ENCODE measurements at regions not wholly inside any gene's neighbourhood (a gene's known extent, or its start where the extent isn't known, plus 50 kb on each side); places are given as distances from the start of the nearest gene placed in this dataset.

GRCh38 chr1:10903421-10903820 is 107.0 kb upstream of the CASZ1 start:
- Histone ChIP-seq H3K27me3 (no peaks in the 10 kb centered on the region), H3K9me3 (no peaks in the 10 kb centered on the region), H3K4me1 (no peaks in the 10 kb centered on the region), H3K4me3 (no peak overlapping the region), H3K36me3 (no peaks in the 10 kb centered on the region), H3K27ac (no peak overlapping the region)
- TF ChIP-seq CTCF (IDR thresholded peaks at IDR 0.05): no peak
- intact Hi-C loops (cut with DNase I): no loop called here
- DNase-seq (ENCODE audit: low spot score in 2 of 2): no peak

DNA sequence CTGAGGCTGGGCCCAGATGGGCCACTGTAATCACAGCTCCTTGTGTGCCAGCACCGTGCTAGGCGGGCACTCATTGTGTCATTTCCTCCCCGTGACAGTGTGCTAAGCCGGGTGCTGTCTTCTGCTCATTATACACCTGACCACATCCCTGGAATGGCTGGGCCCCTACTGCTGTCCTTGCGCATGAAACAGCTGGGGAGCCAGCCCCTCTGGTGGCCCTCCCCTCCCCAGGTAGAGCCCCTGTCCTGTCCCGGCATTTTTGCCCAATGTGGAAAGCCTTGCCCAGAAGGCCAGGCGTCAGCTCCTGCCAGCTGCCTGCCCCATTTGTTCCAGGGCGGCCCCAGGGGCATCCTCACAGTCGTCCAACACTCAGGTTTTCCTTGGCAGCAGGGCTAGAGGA is 107.4 kb upstream of the CASZ1 start:
- intact Hi-C loops (cut with DNase I): no loop called here
- no peaks in the 10 kb centered on the region for H3K27me3 ChIP-seq
- H3K4me1 ChIP-seq: no peaks in the 10 kb centered on the region
- no peak overlapping the region for H3K27ac ChIP-seq
- DNase-seq (ENCODE audit: low spot score in 2 of 2): no peak
- TF ChIP-seq CTCF (IDR thresholded peaks at IDR 0.05): no peak
- no peak overlapping the region for H3K4me3 ChIP-seq
- H3K9me3 ChIP-seq: no peaks in the 10 kb centered on the region
- H3K36me3 ChIP-seq: no peaks in the 10 kb centered on the region

DNA sequence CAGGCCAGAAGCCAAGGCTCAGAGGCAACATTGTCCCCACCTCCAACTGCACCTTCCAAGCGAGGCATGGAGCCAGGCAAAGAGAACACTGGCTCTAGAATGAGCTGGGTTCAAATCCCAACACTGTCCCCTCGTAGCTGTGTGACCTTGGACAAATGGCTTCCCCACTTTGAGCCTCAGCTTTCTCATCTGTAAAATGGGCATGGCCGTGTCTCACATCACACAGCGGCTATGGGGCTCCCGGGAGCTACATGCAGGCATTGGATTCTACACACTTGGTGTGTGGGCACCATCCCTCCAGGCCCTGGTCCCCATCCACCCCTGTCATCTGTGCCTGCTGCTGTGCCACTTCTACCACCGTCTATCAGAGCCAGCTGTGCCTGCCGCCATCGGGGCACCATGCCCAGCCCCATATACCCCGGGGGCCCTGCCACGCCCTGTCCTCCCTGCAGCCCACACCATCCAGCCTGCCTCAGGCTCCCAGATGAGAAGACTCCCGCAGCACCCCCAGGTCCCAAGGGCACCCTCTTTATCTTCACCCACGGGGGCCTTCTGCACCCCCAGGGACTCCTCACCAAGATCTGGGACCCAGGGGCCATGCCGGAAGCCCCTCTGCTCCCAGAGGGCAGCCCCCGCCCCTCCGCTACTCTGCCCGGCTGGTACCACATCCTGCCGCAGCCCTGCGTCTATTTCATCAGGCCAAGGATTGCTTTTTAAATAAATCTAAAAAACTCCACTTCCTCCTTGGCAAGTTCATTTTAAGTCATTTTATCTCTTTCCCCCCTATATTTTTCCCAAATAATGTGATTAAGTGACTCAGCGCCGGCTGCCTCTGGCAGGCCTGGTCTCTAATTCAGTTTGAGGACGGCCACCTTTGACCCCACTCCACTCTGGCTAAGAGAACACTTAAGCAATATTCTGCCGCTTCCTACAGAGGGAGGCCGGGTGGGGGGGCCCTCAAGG is 107.8 kb upstream of the TARDBP start:
- no peak for TF ChIP-seq CTCF (IDR thresholded peaks at IDR 0.05)
- Histone ChIP-seq H3K36me3 (no peaks in the 10 kb centered on the region), H3K4me3 (no peak overlapping the region), H3K4me1 (no peaks in the 10 kb centered on the region), H3K27me3 (no peaks in the 10 kb centered on the region), H3K9me3 (no peaks in the 10 kb centered on the region), H3K27ac (no peak overlapping the region)
- intact Hi-C loops (cut with DNase I): no loop called here
- DNase-seq (ENCODE audit: low spot score in 2 of 2): no peak

DNA sequence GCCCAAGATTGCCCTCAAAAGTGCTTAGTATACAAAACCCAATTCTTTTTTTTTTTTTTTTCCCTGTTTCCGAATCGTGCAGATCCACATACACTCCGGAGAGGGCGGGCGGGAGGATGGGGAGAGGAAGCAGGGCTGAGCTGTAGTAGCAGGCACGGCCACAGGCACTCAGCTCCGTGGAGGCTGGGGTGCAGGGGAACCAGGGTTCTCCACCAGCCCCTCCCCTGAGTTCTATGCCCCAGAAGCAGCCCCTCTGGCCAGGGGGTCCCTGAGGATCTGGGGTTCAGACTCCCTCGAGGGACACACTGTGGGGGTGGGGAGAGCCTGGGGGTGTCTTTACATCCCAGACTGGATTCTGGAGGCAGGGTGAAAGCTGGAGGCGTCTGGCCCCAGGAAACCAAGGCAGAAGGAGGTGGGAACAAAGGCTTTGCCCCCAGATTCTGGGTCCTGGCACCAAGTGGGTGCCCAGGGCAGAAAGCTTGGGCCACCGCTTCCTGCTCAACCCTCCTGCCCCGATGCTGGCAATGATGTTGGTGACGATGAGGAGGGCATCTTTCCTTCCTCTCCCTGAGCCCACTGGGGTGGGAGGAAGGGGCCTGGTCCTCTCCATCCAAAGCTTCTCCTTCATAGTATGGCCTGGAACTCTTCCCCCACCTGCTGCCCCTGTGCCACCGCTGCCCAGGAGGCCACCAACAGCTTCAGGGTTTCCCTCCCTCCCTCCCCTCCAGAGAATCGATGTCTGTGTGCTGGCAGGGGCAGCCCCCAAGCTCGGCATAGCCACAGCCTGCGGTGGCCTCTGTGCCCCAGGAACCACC is 106.4 kb upstream of the TARDBP start:
- no peaks in the 10 kb centered on the region for H3K27me3 ChIP-seq
- H3K27ac ChIP-seq: no peak overlapping the region
- no peak for DNase-seq (ENCODE audit: low spot score in 2 of 2)
- no peak overlapping the region for H3K4me3 ChIP-seq
- no peaks in the 10 kb centered on the region for H3K36me3 ChIP-seq
- no peaks in the 10 kb centered on the region for H3K9me3 ChIP-seq
- no peaks in the 10 kb centered on the region for H3K4me1 ChIP-seq
- no peak for TF ChIP-seq CTCF (IDR thresholded peaks at IDR 0.05)
- intact Hi-C loops (cut with DNase I): no loop called here

DNA sequence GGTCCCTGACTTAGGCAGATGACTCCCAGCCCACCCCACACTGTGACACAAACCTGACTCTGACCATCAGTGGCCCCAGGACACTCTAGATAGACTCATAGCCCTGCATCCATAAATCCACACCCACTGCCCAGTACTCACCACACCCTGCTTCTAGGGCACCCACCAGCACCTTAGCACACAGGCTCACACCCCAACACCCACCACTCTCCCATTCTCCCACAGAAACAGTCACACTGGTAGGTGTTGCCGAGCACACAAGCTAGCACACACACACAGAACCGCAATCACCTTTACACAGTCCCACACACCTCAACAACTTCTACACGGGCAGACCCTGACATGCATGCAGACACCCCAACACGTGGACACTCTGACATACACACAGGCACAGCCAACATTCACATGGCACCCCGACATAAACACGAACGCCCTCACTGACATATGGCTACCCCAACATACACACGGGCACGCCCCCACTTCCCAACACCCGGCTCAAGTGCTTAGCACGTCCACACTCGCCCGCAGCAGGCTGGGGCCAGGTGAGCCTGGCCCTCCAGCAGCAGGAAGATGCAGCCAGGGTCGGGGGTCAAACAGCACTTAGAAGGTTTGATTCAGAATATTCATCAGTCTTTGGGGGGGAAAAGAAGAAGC is 105.5 kb upstream of the TARDBP start:
- Histone ChIP-seq H3K27ac (no peak overlapping the region), H3K27me3 (no peaks in the 10 kb centered on the region), H3K4me3 (no peak overlapping the region), H3K36me3 (no peaks in the 10 kb centered on the region), H3K4me1 (no peaks in the 10 kb centered on the region), H3K9me3 (no peaks in the 10 kb centered on the region)
- intact Hi-C loops (cut with DNase I): no loop called here
- DNase-seq (ENCODE audit: low spot score in 2 of 2): no peak
- no peak for TF ChIP-seq CTCF (IDR thresholded peaks at IDR 0.05)
